Dermis microvascular lymphatic vessel endothelial cell (primary cell): ENCODE measurements at regions not wholly inside any gene's neighbourhood (a gene's known extent, or its start where the extent isn't known, plus 50 kb on each side); places are given as distances from the start of the nearest gene placed in this dataset.

Experiments
- DNase-seq, 2 donors: peaks; one replicate each; pipeline versions ENCODE4 v3.0.0 to v3.0.0-alpha.2; 2010; ENCODE audit warnings: low read depth in 2 of 2

DNA sequence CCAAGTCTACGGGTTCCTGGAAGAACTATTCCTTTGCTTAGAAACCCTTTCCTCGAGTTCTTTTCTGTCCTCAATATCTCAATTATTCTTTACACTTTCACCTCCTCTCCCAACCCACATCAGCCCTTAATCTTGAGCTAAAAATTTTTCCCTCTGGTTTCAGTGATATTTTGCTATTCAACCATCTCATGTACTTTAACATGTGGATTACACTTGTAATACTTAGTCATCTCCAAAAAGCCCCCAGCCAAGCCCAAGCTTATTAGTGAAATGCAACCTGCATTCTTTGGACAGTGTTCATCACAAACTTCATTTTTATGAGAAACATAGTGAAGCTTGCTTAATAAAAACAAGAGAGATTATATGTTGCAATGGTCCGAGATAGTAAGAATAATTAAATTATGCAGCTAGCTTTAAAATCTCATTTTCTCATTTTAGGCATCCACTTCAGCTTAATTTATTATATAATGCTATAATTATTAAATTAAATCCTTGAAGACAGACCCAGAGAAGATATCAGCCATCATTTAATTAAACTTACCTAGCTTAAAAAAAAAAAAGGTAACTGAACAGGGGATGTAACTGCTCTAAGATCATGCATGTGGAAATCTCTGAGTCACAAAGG lies 534.5 kb upstream of the TBL1XR1 start:
- DNase-seq: no peak

DNA sequence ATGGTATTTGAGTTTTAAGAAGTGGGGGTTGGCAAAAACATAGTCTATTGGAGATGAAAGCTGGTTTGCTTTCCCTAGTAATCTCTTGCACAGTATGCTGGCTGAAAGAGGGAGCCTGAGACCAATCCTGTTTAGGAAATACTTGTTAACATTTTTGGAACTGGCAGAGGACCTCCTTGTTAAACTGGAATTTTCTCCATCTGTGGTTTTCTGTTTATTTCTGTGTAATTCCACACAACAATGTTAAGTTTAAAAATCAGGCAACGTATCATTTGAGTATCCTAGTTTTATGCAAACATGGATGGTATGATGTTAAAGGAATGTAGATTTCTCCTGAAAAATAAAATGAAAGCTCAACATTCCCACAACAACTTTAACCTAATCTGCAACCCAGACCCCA lies 536.0 kb upstream of the TBL1XR1 start:
- DNase-seq: no peak

DNA sequence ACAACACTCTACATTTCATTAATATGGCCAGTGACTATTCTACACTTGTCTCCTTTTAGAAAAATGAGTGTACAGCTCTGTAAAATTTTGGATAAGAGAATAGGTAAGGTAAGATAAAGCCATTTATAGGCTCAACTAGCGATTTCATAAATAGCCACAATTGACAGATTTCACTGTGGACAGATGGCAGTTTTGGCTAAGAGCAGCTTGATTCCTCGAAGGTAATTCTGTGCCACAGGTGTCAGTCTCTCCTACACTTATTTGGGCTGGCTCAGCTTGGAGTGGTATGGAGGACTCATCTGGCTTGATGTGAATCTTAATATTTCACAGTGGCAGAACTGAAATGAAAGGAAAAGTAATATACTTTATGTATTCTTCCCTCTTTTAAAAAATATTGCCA lies 536.7 kb upstream of the TBL1XR1 start:
- no peak for DNase-seq

DNA sequence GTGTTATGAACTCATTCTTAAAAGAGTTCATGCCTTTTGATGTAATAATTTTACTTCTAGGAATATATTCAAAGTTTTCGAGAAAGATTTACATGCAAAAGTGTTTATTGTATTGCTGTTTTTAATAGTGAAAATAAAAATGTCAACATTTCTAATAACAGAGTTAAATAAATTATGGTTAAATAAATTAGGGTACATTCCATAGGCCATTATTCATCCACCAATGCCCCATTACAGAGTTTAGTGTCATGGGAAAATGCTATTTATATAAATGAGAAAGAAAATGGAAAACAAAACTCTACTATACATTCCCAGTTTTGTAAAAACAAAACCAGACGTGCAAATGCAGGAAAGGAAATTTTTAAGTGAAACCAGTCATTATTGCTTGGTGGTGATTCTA lies 538.1 kb upstream of the TBL1XR1 start:
- DNase-seq: no peak

DNA sequence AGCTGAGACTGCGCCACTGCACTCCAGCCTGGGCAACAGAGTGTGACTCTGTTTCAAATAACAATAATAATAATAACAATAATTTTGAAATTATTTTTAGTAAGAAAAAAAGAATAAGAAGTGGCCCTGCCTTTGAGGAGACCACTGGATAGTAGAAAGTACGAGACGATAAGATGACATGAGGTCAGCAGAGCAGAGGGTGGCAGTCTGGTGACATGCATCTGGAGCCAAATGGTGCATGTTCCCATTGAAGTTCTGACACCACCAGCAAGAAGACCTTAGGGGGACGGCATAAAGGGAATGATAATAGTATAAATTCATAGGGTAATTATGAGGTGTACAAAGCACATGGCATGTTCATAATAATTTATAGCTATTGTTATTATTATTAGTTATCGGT lies 542.2 kb upstream of the TBL1XR1 start:
- no peak for DNase-seq

DNA sequence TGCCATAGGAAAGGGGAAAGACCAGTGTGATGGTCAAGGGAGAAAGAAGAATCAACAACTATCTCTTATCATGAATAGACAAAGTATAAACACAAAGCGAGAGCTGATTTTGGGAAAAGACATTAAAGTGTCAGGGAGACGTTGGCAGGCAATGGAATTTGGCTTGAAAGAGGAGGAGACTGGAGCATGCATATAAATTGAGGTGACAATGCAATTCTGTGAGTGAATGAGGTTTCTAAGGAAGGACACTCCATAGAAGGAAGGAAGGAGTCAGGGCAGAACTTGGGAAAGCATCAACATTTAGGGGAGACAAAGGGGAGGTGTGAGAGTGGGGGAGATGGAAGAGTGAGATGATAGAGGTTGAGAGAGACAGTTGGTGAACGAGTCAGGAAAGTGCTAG lies 543.0 kb upstream of the TBL1XR1 start:
- no peak for DNase-seq

DNA sequence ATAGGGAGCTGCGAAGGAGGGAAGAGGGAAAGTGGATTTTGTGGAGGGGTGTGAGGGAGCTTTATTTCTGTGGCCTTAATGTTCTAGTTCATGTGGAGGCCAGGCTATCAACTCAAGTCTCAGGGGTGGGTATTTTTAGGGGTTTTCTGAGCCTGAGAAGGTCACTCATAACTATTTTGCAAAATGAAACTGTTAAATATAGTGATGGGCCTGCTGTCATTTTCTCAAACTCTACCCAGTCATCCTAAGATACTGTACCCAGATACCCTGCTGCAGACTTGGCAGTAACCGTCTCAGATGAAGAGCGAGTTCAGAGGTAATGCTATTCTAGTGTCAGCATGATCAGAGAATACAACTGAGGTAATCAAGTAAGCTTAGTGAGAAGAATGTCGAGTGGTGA lies 545.0 kb upstream of the TBL1XR1 start:
- no peak for DNase-seq

DNA sequence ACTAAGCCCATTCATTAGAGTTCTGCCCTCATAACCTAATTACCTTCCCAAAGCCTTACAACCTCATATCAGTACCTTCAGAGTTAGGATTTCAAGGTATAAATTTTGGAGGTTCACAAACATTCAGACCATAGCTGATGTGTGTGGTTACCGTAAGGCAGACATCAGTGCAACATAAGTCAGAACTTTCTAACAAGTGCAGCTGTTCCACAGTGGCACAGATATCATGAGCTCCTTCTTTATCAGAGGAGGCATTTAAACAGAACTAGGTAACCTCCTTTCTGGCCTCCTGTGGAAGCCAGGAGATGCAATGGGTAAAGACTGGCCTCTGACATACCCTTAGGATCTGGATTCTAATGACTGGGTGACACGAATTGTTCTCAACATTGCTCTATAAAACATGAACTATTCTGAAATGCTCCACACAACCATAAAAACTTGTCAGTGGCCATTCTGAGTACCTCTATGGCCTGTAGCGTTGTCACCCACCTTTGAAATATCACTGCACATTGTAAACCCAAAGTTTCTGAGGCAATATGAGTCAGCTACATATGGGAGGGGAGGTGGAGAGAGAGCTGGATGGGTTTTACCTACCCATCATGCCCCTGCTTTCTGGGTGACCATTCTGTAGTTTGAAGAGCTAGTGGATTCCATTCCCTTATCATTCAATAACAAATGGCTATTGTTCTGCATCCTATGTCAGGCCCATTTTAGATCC lies 546.0 kb upstream of the TBL1XR1 start:
- DNase-seq: no peak

DNA sequence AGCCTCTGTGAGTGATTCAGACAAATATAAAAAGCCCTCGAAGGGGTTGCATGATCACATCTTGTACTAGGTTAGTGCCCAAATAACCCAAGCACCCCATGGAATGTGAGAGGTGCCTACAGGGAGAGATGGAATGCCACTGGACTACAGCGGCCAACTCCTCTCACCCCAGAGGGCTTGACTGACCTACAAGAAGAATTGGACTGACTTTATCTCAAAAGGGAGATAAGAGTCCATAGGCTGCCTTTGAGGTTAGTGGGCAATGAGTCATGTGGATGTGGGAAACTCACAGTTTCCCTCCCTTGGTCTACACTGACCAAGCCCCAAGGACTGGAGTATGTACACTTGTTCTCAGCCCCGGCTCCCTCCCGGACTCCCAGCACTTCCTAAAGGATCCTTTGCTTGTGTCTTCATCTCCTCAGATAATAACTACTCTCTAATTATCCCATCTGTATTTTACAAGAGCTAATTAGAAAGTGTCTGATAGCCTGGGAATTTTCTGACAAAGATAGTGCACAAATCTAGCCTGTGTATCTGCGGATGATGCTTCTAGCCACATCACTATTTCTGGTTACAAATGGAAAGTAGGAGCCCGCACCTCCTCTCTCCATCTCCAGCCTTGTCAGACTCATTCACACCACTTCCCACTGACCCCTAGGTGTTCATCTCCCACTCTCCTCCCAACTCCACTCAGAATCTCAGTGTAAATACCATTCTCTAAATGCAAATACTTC lies 547.8 kb upstream of the TBL1XR1 start:
- DNase-seq: peak in 1 of 2 donors; percentile 3

DNA sequence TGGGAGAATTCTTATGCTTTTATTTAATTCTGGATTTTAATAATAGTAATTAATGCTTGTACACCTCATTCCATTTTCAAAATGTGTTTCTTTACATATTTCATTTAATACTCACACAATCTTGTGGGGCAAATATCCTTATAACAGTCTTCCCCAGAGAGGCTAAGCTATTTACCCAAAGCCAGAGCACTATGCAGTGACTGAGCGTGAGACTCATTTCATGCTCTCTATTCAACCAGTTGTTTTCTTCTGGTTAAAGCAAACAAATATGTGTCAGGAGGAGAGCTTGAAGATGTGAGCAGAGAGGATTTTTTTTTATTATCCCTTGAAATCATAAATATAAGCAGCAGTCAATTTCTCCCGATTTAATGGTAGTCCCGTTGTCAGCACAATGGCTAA lies 548.3 kb upstream of the TBL1XR1 start:
- DNase-seq: no peak

DNA sequence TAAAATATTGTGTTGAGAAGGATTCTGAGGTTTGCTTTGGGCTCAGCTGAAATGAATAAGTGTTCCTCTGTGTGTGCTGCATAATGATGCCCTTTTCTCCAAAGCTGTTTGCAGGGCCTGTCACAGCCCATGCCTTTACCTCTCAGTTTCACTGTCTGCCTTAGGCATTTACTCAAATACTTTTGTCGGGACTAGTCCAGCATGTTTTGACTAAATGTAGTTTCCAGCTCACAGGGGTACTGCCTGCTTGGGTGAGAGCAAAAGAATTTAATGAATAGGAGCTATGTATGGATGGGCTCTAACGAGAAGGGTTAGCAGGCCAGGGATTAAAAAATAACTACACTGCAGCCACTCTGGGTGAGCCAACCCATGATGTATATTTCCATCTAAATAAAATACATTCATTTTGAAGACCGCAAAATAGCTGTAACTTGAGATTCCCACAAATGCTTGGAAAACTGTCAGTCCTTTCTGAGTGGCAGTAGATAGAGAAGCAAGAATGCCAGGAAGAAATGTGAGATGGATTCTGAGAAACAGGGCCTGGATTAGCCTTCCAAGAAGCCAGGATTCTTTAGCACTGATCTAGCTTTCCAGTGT lies 549.2 kb upstream of the TBL1XR1 start:
- DNase-seq: no peak

DNA sequence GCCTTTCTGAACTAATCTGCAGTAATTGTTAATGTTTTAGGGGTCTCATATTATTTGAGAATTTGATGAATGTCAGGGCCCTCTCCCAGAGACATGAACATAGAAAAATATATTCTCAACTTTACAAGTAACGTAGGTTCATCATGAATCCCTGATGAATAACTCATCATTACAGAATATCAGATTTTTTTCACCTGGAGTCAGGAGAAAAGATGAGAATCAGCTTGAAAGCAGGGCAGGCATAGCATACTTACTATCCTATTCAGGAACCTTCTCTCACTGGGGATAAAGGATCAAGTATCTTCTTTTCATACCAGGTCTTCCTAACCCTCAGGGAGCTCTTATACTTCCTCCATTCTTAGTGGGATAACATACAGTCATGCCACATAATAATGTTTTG lies 552.6 kb upstream of the TBL1XR1 start:
- no peak for DNase-seq

DNA sequence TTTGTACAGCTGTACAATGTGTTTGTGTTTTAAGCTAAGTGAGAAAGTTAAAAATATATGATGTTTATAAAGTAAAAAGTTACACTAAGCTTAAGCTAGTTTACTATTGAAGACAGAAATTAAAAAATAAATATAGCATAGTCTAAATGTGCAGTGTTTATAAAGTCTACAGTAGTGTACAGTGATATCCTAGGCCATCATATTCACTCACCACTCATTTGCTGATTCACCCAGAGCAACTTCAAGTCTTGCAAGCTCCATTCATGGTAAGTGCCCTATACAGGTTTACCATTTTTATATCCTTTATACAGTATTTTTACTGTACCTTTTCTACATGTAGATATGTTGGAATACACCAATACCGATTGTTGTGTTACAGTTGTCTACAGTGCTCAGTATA lies 553.2 kb upstream of the TBL1XR1 start:
- no peak for DNase-seq

DNA sequence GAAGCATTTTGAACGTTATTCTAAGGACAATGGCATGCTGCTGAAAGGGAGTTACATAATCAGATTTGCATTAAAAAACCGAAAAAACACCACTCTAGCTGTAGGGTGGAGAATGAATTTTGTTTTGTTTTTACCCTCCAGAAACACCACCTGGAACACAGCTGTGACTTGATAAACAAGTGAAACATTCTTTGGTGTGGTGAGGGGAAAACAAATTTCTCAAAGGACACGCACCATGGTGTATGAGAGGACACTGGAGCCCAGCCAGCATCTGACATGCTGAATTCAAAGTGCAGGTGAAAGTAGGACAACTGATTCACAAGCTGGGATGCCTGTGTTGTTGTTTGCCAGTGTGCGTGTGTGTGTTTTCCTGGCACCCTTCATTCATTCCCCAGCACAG lies 554.5 kb upstream of the TBL1XR1 start:
- no peak for DNase-seq

DNA sequence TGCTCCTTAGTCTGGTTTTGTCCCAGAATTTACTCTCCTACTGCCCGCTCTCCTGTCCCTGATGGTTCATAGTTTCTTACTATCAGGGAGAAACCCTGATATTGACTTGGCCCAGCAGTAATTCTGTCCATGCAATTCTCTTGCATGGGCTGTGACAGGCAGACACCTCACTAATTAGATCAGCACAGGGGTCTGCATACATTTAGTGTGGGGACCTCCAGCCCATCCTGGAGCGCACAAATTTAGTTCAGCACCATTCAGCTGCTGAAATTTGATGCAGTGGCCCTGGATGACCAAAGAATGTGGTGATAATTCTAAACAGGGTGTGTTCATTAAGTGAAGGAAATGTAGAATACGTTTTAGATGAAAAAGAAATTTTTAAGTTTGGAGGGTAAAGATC lies 555.5 kb upstream of the TBL1XR1 start:
- no peak for DNase-seq

DNA sequence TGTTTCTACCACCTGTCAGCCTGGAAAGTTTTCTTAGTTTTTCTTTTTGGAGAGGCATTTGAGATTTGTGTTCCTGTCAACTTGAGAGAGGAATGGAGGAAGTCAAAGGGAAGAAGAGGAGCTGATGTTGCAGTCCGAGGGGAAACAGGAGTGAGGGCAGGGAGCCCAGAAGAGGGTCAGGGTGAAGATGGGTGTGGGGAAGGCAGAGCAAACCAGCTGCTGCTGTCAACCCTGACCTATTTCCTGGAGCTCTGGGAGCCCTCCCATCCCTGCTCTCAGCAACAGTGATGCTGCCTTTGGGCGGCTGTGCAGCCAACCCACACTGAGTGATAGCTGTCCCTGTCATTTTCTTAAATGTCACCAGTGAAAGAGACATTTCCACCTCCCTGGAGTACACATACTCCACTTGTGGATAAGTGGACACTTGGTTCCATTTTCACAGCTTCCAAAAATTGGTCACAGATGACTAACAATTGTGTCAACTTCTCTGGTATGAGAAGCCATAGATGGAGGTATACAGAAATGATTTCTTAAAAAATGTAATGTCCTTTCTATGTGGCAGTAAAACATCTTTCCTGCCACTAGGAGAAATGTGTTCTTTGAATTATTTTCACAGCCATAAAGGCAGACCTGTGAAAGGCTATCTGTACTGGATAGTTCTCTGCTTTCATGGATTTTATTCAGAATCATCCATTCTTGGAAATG lies 556.3 kb upstream of the TBL1XR1 start:
- no peak for DNase-seq

DNA sequence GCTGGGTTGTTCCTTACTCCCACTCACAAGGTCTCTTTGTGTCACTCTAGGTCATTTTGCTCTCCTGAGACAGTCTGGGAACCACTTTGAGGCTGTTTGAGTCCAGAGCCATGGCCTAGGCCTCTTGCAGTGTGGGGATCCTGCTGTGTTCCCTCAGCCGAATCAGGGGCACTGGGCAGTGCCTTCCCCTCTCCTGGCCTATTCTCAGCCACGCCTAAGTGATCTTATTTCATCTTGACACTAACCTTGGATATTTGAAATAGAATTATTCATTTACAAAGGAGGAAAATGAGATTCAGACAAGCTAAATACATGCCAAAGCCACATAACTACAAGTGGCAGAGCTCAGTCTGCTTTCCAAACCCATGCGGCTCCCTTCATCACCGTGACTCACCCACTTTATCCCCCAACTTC lies 557.2 kb upstream of the TBL1XR1 start:
- DNase-seq: no peak

DNA sequence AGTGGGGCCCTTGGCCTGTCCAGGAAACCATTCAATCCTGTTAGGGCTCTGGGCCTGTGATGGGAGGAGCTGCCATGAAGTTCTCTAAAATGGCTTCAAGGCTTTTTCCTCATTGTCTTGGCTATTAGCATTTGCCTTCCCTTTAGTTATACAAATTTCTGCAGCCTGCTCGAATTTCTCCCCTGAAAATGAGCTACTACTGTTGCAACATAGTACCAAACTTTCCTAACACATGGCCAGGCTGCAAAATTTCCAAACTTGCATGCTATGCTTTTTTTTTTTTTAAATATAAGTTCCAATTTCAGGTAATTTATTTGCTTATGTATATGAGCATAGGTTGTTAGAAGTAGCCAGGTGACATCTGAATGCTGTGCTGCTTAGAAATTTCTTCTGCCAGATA lies 560.8 kb upstream of the TBL1XR1 start:
- DNase-seq: no peak

DNA sequence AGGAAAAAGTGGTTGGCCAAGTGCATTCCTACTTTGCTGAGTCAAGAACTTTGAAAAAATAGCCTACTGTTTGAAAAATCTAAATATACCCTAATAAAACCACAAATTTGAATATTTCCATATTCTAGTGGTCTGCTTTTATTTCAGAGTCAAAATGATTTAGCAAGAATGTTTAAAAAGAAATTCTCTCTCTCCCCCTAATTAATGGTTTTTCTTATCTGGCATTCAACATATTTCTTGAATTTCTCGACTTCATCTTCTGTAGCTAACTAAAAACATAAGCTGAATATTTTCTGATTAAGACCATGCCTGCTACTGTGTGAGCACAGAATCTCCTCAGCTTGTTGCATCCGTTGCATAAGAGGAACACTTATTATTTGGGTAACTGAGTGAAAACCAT lies 563.5 kb upstream of the TBL1XR1 start:
- DNase-seq: no peak

DNA sequence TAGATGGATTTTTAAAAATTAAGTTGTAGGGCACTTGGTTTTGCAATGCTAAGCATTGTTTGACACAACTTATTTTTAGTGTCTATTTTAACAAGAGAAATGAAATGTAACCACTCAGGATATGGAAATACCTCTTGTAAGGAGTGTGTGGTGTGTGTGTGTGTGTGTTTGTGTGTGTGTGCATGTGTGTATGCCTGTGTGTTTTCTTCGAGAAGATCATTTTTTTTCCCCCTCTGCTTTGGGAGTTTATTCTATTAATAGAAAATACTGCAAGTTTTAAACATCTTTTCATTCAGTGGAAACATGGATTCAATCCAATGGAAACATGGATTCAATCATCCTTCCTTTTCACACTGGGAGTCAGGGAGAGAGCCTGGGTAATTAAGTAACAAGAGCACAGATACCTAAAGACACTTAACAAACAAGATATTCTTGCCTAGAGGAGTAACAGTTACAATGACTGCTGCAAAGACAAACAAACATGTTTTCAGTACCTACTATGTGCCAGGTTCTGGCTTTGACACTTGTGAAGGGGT lies 567.2 kb upstream of the TBL1XR1 start:
- peak; percentile 48 to 60 for DNase-seq

DNA sequence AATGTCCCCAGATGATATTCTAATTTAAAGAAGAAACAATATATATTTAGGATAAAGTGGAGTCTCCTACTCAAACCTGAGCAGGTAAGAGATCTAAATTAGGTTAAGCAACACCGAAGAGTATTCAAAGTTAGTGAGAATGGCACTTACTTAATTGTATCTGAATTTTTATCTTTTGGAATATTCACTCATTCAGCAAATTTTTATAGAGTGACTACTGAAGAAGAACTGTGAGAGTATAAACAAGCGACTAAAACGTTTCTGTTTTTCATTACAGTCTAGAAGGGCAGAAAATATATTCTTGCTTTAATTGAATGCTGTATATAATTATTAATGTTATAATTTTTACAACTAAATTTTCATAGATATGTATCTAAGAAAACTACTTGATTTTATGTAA lies 567.7 kb upstream of the TBL1XR1 start:
- DNase-seq: no peak
